ENCODE measurements at regions not wholly inside any gene's neighbourhood (a gene's known extent, or its start where the extent isn't known, plus 50 kb on each side); places are given as distances from the start of the nearest gene placed in this dataset.

DNA sequence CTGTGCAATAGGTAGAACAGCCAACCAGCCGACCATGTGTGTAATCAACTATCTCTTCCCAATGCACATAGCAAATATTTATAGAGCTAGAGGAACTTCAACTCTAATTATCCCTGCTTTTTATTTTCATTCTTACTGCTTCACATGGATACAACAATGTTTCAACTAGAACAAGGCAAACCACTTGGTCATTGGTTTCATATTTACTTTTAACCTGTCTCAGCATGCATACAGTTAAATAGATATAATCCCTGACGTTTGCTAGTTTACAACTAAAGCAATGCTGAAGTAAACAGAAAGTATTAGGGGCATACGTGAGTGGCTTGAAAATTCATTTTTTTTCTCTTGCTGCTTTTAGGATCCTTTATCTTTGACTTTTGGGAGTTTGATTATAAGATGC is 318.5 kb upstream of the MAP3K7 start:
- DNase-seq (ENCODE audit: low spot score in 2 of 2, unreplicated experiment in 2 of 2), result no peak
- H3K4me3 Mint-ChIP-seq, result no peak overlapping the region
- H3K4me1 Mint-ChIP-seq, result peaks cover 1% of the 10 kb centered on the region
- TF ChIP-seq, protein P1, sequence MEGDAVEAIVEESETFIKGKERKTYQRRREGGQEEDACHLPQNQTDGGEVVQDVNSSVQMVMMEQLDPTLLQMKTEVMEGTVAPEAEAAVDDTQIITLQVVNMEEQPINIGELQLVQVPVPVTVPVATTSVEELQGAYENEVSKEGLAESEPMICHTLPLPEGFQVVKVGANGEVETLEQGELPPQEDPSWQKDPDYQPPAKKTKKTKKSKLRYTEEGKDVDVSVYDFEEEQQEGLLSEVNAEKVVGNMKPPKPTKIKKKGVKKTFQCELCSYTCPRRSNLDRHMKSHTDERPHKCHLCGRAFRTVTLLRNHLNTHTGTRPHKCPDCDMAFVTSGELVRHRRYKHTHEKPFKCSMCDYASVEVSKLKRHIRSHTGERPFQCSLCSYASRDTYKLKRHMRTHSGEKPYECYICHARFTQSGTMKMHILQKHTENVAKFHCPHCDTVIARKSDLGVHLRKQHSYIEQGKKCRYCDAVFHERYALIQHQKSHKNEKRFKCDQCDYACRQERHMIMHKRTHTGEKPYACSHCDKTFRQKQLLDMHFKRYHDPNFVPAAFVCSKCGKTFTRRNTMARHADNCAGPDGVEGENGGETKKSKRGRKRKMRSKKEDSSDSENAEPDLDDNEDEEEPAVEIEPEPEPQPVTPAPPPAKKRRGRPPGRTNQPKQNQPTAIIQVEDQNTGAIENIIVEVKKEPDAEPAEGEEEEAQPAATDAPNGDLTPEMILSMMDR (IDR thresholded peaks at IDR 0.05; ENCODE audit: unreplicated experiment), result no peak
- no peak overlapping the region for H3K27ac Mint-ChIP-seq
- peaks cover 8% of the 10 kb centered on the region for H3K27me3 Mint-ChIP-seq (ENCODE audit: low read depth)
- peaks cover 12% of the 10 kb centered on the region for H3K9me3 Mint-ChIP-seq
- no peaks in the 10 kb centered on the region for H3K36me3 Mint-ChIP-seq

DNA sequence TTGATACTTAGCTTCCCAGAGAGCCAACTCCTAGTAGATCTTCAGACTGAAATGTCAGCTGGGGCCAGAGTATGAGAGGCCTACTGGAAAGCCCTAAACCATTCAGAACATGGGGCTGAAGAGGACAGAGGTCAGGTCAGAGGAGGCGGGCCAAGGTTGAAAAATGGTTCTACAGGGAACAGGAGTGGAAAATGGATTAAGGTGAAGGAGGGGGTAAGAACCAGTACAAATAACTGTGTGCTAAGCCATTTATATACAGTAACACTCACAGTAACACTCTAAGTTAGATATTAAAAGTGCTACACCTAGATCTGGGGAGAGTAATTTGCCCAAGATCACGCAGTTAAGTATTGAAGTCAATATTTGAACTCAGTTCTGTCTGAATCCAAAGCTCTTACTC is 313.2 kb upstream of the MAP3K7 start:
- H3K27ac Mint-ChIP-seq, result no peak overlapping the region
- no peak for DNase-seq (ENCODE audit: low spot score in 2 of 2, unreplicated experiment in 2 of 2)
- TF ChIP-seq, protein P1 (IDR thresholded peaks at IDR 0.05; ENCODE audit: unreplicated experiment), result no peak
- H3K36me3 Mint-ChIP-seq, result no peaks in the 10 kb centered on the region
- peaks cover 17% of the 10 kb centered on the region for H3K4me1 Mint-ChIP-seq
- no peak overlapping the region for H3K4me3 Mint-ChIP-seq
- peaks cover 21% of the 10 kb centered on the region for H3K27me3 Mint-ChIP-seq (ENCODE audit: low read depth)
- peaks cover 5% of the 10 kb centered on the region for H3K9me3 Mint-ChIP-seq

DNA sequence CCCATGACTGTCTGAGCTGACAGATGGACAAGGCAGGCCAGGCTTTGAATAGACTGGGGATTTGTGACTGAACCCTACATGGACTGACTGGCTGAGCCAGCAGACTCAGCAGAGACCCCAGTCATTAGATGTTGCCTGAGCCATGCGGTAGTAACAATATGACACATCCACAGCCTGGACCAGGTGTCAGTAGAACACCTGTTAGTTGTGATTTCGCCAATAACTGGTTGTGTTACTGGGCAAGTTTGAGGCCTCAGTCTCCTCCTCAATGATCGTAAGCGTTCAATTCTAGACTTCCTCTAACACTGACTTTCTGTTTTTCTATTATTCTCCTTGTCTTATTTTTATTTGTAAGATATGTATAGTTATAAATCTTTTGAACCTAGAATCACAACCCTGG is 311.9 kb upstream of the MAP3K7 start:
- no peak for DNase-seq (ENCODE audit: low spot score in 2 of 2, unreplicated experiment in 2 of 2)
- Mint-ChIP-seq H3K36me3 (no peaks in the 10 kb centered on the region), H3K4me1 (peaks cover 17% of the 10 kb centered on the region), H3K4me3 (no peak overlapping the region), H3K9me3 (no peaks in the 10 kb centered on the region), H3K27ac (no peak overlapping the region), H3K27me3 (ENCODE audit: low read depth) (peaks cover 23% of the 10 kb centered on the region)
- TF ChIP-seq, protein P1 (IDR thresholded peaks at IDR 0.05; ENCODE audit: unreplicated experiment), result no peak

DNA sequence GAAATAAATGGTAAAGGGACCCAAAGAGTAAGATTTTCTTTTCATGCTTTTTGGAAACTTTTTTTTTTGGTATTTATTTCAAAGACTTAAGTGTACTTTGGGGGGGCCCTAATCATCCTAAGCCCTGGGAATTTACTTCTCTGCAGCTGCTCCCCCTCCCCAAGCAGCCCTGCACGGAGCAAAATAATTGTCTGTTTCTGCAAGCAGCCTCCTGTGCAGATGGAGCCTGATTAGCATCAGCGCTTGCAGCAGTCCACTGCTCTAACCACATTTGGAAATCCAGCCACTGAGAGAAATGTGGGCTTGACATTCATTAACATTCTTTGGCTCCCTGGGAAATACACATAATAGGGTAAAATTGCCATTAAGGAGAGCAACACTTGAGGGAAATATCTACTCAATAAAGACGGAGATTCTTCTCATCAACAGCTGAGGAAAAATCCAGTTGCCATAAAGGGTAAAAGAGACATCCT is 309.2 kb upstream of the MAP3K7 start:
- H3K36me3 Mint-ChIP-seq, result no peaks in the 10 kb centered on the region
- no peak overlapping the region for H3K27ac Mint-ChIP-seq
- no peak overlapping the region for H3K4me3 Mint-ChIP-seq
- no peaks in the 10 kb centered on the region for H3K9me3 Mint-ChIP-seq
- TF ChIP-seq, protein P1 (IDR thresholded peaks at IDR 0.05; ENCODE audit: unreplicated experiment), result no peak
- H3K4me1 Mint-ChIP-seq, result peaks cover 19% of the 10 kb centered on the region
- peaks cover 28% of the 10 kb centered on the region for H3K27me3 Mint-ChIP-seq (ENCODE audit: low read depth)
- no peak for DNase-seq (ENCODE audit: low spot score in 2 of 2, unreplicated experiment in 2 of 2)

DNA sequence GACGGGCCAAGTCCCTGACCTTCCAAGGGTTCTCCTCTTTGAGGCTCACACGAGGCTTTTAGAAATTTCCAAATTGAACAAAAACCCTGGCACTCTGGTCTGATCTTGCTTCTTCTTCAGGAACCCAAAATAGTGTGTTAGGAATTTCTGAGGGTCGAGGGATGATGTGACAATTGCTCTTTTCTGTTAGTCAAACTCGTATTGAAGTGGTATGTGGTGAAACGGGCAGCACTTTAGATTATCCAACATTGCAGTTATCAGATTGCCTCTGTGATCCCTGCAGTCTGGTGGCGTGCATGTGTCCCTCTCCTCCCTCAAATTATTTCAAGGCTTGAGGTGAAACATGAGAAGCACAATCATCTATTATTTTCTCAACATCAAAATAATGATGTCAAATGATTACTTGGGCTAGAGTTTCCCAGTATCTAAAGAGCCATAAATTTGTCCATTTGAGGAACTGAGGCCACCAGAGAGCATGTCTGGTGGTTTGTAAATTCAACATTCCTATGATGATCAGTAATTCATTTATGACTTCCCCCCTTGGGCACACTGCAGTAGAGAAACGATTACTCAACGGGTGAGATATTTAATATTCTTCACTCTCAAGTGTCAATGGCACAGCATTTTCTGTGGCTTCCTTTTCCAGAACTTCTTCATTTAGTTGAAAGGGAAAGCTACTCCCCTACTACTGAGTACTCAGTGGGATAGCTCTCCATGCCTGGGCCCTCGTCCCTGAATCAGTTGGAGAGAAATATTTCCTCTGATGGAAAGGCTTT is 308.6 kb upstream of the MAP3K7 start:
- H3K27ac Mint-ChIP-seq, result no peak overlapping the region
- H3K36me3 Mint-ChIP-seq, result no peaks in the 10 kb centered on the region
- TF ChIP-seq, protein P1 (IDR thresholded peaks at IDR 0.05; ENCODE audit: unreplicated experiment), result no peak
- H3K27me3 Mint-ChIP-seq (ENCODE audit: low read depth), result peaks cover 30% of the 10 kb centered on the region
- peaks cover 22% of the 10 kb centered on the region for H3K4me1 Mint-ChIP-seq
- H3K9me3 Mint-ChIP-seq, result no peaks in the 10 kb centered on the region
- no peak overlapping the region for H3K4me3 Mint-ChIP-seq
- DNase-seq (ENCODE audit: low spot score in 2 of 2, unreplicated experiment in 2 of 2), result no peak
